ENCODE measurements at regions not wholly inside any gene's neighbourhood (a gene's known extent, or its start where the extent isn't known, plus 50 kb on each side); places are given as distances from the start of the nearest gene placed in this dataset.

DNA sequence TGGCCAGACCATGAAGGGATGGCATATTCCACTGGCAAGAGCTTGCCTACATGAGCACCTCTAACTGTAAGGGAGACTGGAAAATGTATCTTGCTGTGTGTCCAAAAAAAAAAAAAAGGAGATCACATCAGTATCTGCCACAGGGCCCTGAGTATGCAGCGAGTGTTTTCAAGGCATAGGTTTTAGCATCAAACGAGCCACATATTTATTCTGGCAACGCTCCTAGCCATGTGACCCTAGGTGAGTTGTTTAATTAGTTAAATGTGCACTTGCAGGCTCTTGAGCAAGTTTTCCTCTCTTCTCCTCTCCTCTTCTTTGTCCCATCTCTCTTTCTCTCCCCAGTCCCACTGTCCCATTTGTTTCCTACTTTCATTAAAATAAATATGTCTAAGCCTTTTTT is 428.7 kb upstream of the AKR1E2 start (continued):
- TF ChIP-seq ZNF571 (tag by site-specific recombination; IDR thresholded peaks at IDR 0.05) (no peak), PATZ1 (tag by site-specific recombination; IDR thresholded peaks at IDR 0.05) (no peak), ZNF138 (tag by site-specific recombination; IDR thresholded peaks at IDR 0.05; ENCODE audit: borderline replicate concordance) (no peak), ZBTB20 (tag by site-specific recombination; IDR thresholded peaks at IDR 0.05) (no peak), ZNF600 (tag by site-specific recombination; IDR thresholded peaks at IDR 0.05) (no peak), ZNF560 (tag by site-specific recombination; IDR thresholded peaks at IDR 0.05; ENCODE audit: borderline replicate concordance) (no peak), EGR2 (tag by site-specific recombination; IDR thresholded peaks at IDR 0.05; ENCODE audit: low read depth) (no peak)

GRCh38 chr10:4396401-4397283 is 429.4 kb upstream of the AKR1E2 start:
- Histone ChIP-seq H3K9me3 (ENCODE audit: control insufficient read depth, insufficient read depth, low read depth, low read length) (no peaks in the 10 kb centered on the region), H3K4me1 (ENCODE audit: control insufficient read depth, insufficient read depth, low read length) (no peaks in the 10 kb centered on the region), H3K4me3 (ENCODE audit: low read depth, low read length) (no peak overlapping the region), H3K36me3 (ENCODE audit: control insufficient read depth in 2 of 2, insufficient read depth in 1 of 2, low read length in 2 of 2) (no peaks in the 10 kb centered on the region), H3K27ac (ENCODE audit: extremely low read depth, low read depth, low read length) (no peak overlapping the region)
- TF ChIP-seq MEIS1 (CRISPR knock-in tag; IDR thresholded peaks at IDR 0.05; ENCODE audit: borderline replicate concordance) (no peak), ZFP69B (tag by site-specific recombination; IDR thresholded peaks at IDR 0.05) (no peak), ZNF214 (tag by site-specific recombination; IDR thresholded peaks at IDR 0.05; ENCODE audit: borderline replicate concordance) (no peak), ZNF335 (tag by site-specific recombination; conservative IDR thresholded peaks at IDR 0.05) (no peak)
- POLR2A ChIA-PET = no interaction called here
- CTCF ChIA-PET = no interaction called here

- Histone ChIP-seq H3K4me1 (ENCODE audit: control insufficient read depth, insufficient read depth, low read length) (no peaks in the 10 kb centered on the region), H3K27ac (ENCODE audit: extremely low read depth, low read depth, low read length) (no peak overlapping the region), H3K36me3 (ENCODE audit: control insufficient read depth in 2 of 2, insufficient read depth in 1 of 2, low read length in 2 of 2) (no peaks in the 10 kb centered on the region), H3K9me3 (ENCODE audit: control insufficient read depth, insufficient read depth, low read depth, low read length) (no peaks in the 10 kb centered on the region), H3K4me3 (ENCODE audit: low read depth, low read length) (no peak overlapping the region)
- TF ChIP-seq ZNF585B (tag by site-specific recombination; IDR thresholded peaks at IDR 0.05) = no peak
- no peak for TF ChIP-seq ZNF362 (tag by site-specific recombination; IDR thresholded peaks at IDR 0.05)
- TF ChIP-seq ZNF311 (tag by site-specific recombination; IDR thresholded peaks at IDR 0.05; ENCODE audit: borderline replicate concordance) = no peak
- TF ChIP-seq ZIC2 (tag by site-specific recombination; IDR thresholded peaks at IDR 0.05) = no peak
- no peak for TF ChIP-seq ZNF140 (tag by site-specific recombination; IDR thresholded peaks at IDR 0.05)
- no peak for TF ChIP-seq ZNF776 (tag by site-specific recombination; IDR thresholded peaks at IDR 0.05; ENCODE audit: borderline replicate concordance)
- TF ChIP-seq ZNF623 (tag by site-specific recombination; IDR thresholded peaks at IDR 0.05) = no peak
- no peak for TF ChIP-seq ZNF501 (tag by site-specific recombination; IDR thresholded peaks at IDR 0.05)
- TF ChIP-seq ZNF114 (tag by site-specific recombination; IDR thresholded peaks at IDR 0.05) = no peak
- ChIA-PET POLR2A (no interaction called here), CTCF (no interaction called here)
These were observed 430.3 kb upstream of the AKR1E2 start for GRCh38 chr10:4395731-4396130.
